ENCODE measurements at regions not wholly inside any gene's neighbourhood (a gene's known extent, or its start where the extent isn't known, plus 50 kb on each side); places are given as distances from the start of the nearest gene placed in this dataset.

- TF ChIP-seq ZNF280A (IDR thresholded peaks at IDR 0.05; ENCODE audit: low read depth, partially characterized antibody): no peak
- peak; percentile 50; the same call in 1 of the 2 replicates for TF ChIP-seq CEBPB (tag; IDR thresholded peaks at IDR 0.05)
- TF ChIP-seq DACH1 (IDR thresholded peaks at IDR 0.05; ENCODE audit: partially characterized antibody): no peak
- no peak for TF ChIP-seq ZNF444 (CRISPR knock-in tag; IDR thresholded peaks at IDR 0.05)
- TF ChIP-seq ZBED1 (IDR thresholded peaks at IDR 0.05): no peak
- no peak for TF ChIP-seq E2F4 (CRISPR knock-in tag; IDR thresholded peaks at IDR 0.05; ENCODE audit: low read depth)
- TF ChIP-seq ETS1 (conservative IDR thresholded peaks at IDR 0.05; ENCODE audit: control insufficient read depth, low read depth, low read length): no peak
- no peak for TF ChIP-seq ZNF717 (CRISPR knock-in tag; IDR thresholded peaks at IDR 0.05)
- no peak for TF ChIP-seq ADNP (tag; IDR thresholded peaks at IDR 0.05)
- TF ChIP-seq NFRKB (IDR thresholded peaks at IDR 0.05; ENCODE audit: low read depth): no peak
- peak; percentile 28 for TF ChIP-seq MGA (IDR thresholded peaks at IDR 0.05)
- 0 out of 2 replicates have a peak, but pooled peaks have one; percentile 33 for TF ChIP-seq BHLHE40 (IDR thresholded peaks at IDR 0.05; ENCODE audit: low read length)
- TF ChIP-seq RAD51 (IDR thresholded peaks at IDR 0.05; ENCODE audit: borderline replicate concordance, low read depth): peak; percentile 38; the same call in 1 of the 2 replicates
- no peak for TF ChIP-seq FOXA1 (IDR thresholded peaks at IDR 0.05; ENCODE audit: borderline replicate concordance)
Observed at GRCh38 chr1:182169203-182169602, 107.7 kb upstream of the ZNF648 start (continued).

Data from K562 (cell line).